Skin of body (tissue), 1 donor: ENCODE measurements at regions not wholly inside any gene's neighbourhood (a gene's known extent, or its start where the extent isn't known, plus 50 kb on each side); places are given as distances from the start of the nearest gene placed in this dataset.
"Not testable (repeated sequence)": the region's sequence is repeated elsewhere in the genome, so short reads cannot be mapped to it uniquely, and the experiment has no call there.

Experiments
- DNase-seq: peaks from one replicate; lab custom pipeline; 2025; lab: John Stamatoyannopoulos, UW

DNA sequence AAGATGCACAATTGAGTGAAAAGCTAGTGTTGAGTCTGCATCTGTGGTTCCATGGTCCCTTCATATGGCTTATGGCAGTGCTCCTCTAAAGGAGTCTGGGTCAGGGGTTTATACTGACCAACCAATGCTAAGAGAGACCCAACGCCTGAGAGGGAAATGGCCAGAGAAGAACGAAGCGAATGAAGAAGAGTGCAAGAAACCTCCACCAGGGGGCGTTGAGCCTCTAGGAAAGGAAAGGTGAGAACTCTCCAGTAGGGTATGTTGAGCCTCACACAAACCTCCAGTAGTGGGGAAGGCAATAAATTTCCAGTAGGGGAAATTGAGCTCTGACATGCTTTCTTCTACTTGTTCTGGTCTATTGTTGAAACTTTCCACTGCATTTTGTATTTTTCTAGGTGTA lies 470.6 kb downstream of the PRDM9 start:
- DNase-seq = no peak

GRCh38 chr5:23991406-23991805 lies 484.0 kb downstream of the PRDM9 start:
- DNase-seq = no peak

GRCh38 chr5:23994581-23995370 lies 487.4 kb downstream of the PRDM9 start:
- DNase-seq = no peak

- no peak for DNase-seq
Measured at GRCh38 chr5:23996525-23996924, 489.1 kb downstream of the PRDM9 start.

DNA sequence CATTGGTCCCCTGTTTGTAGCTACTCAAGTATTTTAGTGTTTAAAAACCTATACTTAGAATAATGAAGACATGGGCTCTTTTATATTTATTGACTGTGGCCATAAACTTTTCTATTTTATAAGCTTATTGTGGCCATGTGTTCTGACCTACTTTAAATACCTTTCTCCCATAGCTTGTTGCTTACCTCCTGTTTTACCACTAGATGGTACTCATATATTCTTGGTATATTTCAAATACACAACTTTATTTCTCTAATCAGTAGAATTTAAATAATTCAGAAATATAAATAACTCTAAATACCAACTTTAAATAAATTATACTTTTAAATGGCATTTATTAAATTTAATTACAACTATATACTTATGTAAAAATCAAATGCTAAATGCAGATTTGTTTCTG lies 498.0 kb downstream of the PRDM9 start:
- no peak for DNase-seq

GRCh38 chr5:24017710-24018109 lies 510.3 kb downstream of the PRDM9 start:
- DNase-seq = not testable (repeated sequence)

- DNase-seq = no peak
Measured at GRCh38 chr5:24026288-24026687, 518.9 kb downstream of the PRDM9 start.

GRCh38 chr5:24042688-24043087 lies 535.3 kb downstream of the PRDM9 start:
- DNase-seq = no peak

- no peak for DNase-seq
Measured at GRCh38 chr5:24045046-24045445, 537.6 kb downstream of the PRDM9 start.

DNA sequence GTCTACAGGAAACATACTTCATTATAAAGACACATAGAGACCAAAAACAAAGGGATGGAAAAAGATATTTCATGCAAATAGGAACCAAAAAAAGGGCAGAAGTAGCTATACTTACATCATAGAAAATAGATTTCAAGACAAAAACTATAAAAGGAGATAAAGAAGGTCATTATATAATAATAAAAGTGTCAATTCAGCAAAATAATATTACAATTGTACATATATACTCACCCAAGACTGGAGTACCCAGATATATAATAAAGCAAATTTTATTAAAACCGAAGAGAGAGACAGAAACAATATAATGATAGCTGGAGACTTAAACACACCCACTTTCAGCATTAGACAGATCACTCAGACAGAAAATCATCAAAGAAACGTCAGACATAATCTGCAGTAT lies 546.3 kb downstream of the PRDM9 start:
- DNase-seq = no peak

DNA sequence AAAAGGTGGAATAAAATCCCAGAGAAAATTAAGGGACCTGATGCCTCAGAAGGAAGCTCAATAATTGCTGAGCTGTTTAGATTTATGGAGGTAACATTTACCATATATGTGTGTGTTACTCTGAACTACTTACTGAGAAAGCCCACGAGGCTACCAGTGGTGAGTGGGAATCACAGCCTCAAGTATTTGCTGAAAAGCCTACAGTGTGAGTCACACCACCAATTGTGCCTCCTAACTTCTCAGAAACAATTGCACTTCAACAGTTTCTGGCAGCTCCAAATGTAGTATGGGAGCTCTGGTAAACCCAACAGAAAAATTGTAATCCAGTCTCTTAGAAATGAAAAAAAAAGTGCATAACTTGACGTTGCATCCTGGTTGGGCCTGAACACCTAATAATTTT lies 551.6 kb downstream of the PRDM9 start:
- DNase-seq = no peak

DNA sequence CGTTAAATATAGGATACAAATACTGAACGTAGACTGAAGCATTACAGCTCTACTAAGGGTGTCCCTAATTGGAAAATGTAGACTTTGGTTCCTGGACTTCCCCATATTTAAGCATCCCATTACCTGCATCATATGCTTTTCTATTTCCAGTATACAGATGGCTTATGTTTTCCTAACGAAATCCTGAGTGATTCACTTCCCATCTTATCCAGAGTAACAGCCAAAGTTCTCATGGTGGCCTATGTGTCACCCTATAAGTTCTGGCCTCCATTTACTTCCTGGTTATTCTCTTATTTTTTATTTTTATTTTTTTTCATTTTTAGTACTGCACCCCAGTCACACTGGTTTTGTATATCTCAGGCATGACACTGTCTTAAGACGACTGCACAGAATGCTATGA lies 552.3 kb downstream of the PRDM9 start:
- DNase-seq = no peak

- DNase-seq = no peak
Measured at GRCh38 chr5:24065779-24066178, 558.4 kb downstream of the PRDM9 start.

GRCh38 chr5:24067208-24067607 lies 559.8 kb downstream of the PRDM9 start:
- DNase-seq = no peak

DNA sequence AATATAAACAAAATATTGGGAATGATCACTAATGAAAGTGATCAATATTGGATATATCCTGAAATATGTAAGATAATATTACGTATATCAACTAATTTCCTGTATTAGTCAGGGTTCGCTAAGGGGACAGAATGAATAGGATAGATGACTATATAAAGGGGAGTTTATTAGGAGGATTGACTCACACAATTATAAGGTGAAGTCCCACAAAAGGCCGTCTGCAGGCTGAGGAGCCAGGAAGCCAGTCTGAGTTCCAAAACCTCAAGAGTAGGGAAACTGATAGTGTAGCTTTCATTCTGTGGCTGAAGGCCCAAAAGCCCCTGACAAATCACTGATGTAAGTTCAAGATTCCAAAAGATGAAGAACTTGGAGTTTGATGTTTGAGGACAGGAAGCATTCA lies 561.1 kb downstream of the PRDM9 start:
- no peak for DNase-seq

DNA sequence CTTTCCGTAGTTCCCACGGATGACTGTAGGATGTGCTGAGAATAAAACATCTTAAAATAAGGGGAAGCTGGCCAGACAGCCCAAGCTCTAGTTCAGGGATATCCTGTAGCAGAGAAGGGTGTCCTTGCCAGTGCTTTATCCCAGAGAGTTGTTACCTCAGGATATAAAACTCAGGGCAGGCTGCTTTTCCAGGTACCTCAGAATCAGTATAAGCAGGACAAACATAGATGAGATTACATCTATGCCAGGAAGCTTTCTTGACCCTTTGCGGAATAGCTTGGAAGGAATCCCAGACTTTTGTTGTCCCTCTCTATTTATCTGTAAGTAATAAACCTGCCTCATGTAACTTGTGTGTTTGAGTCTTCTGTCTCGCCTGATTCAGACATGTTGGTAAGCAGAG lies 565.7 kb downstream of the PRDM9 start:
- no peak for DNase-seq

GRCh38 chr5:24080046-24080445 lies 564.7 kb downstream of the CDH10 start:
- peak; percentile 44 for DNase-seq

- DNase-seq = no peak
Measured at GRCh38 chr5:24094081-24094679, 550.6 kb downstream of the CDH10 start.

GRCh38 chr5:24102010-24102409 lies 542.8 kb downstream of the CDH10 start:
- DNase-seq = no peak

GRCh38 chr5:24103451-24104023 lies 541.2 kb downstream of the CDH10 start:
- no peak for DNase-seq

DNA sequence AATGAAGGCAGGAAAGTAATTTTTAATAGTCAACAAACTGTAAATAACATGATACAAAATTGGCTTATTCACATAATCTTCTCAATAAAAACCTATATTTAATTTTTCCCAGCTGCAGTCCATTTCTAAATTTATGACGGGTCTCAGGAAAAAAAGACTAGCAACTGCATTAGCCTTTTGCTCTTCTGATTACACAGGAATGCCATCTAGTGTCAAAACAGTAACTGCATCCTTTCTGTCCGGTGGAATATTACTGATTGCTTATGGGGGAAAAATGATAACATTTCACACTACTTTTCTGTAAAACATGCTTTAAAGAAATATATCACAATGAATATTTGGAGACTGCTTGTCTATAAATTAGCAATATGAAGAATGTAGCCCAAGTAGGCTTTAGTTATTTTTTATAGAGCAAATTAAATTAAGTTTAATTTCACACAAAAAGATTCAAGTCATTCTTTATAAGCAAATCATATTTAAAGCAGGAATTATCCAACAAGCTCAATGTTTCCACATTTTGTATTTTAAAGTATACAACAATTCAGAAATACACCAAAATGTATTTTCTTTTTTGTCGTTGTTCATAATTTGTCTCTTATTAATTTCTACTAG lies 534.7 kb downstream of the CDH10 start:
- DNase-seq = peak; percentile 4

GRCh38 chr5:24112420-24112819 lies 532.4 kb downstream of the CDH10 start:
- DNase-seq = no peak

DNA sequence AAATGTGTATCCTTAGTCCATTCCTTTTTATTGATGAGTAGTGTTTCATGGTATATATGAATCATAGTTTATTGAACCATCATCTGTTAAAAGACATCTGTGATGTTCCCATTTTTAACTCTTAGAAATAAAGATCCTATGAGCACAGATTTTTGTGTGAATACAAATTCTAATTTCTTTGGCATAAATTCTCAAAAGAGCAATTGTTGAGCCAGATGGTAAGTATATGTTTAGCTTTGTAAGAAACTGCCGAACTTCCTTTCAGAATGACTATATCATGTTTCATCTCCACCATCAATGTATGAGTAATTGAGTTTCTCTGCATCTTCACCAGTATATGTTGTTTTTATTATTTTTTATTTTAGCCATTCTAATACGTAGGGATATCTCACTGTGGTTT lies 526.4 kb downstream of the CDH10 start:
- no peak for DNase-seq
